Endodermal cell (in vitro differentiated cells): ENCODE measurements at regions not wholly inside any gene's neighbourhood (a gene's known extent, or its start where the extent isn't known, plus 50 kb on each side); places are given as distances from the start of the nearest gene placed in this dataset.

ENCODE experiments used
- DNase-seq: peaks from one replicate; pipeline ENCODE4 v3.0.0-alpha.2; 2017
- H3K27ac ChIP-seq: 2 replicates; pipeline ENCODE4 v1.5.1; 2013; ENCODE audit warnings: mild to moderate bottlenecking, low read depth, low read length, moderate library complexity
- H3K27me3 ChIP-seq: 2 replicates; pipeline ENCODE4 v1.6.1; 2013; ENCODE audit warnings: mild to moderate bottlenecking, low read length, moderate library complexity; ENCODE audit not compliant: insufficient read depth, control insufficient read depth, poor library complexity, severe bottlenecking
- H3K36me3 ChIP-seq: 2 replicates; pipeline ENCODE4 v1.7.0; 2013; ENCODE audit warnings: mild to moderate bottlenecking, low read length, moderate library complexity; ENCODE audit not compliant: control insufficient read depth, insufficient read depth
- H3K4me1 ChIP-seq: one replicate; pipeline ENCODE4 v1.7.0; 2013; ENCODE audit warnings: low read length; ENCODE audit not compliant: control insufficient read depth, insufficient read depth
- H3K4me3 ChIP-seq: 2 replicates; pipeline ENCODE4 v1.5.1; 2013; ENCODE audit warnings: mild to moderate bottlenecking, low read length, moderate library complexity
- H3K9ac ChIP-seq: 2 replicates; pipeline ENCODE4 v1.6.1; 2013; ENCODE audit warnings: mild to moderate bottlenecking, low read length, moderate library complexity; ENCODE audit not compliant: poor library complexity, severe bottlenecking; ENCODE audit errors: extremely low read depth
- H3K9me3 ChIP-seq: 2 replicates; pipeline ENCODE4 v1.6.1; 2013; ENCODE audit warnings: mild to moderate bottlenecking, low read length, moderate library complexity; ENCODE audit not compliant: control insufficient read depth
- H3K27ac Mint-ChIP-seq: 2 replicates; pipeline ENCODE4 v1.8.0; 2020; ENCODE audit warnings: mixed read lengths
- H3K27me3 Mint-ChIP-seq: 2 replicates; pipeline ENCODE4 v1.8.0; 2021; ENCODE audit warnings: mild to moderate bottlenecking, mixed read lengths; ENCODE audit not compliant: insufficient read depth
- H3K36me3 Mint-ChIP-seq: 2 replicates; pipeline ENCODE4 v1.8.0; 2020; ENCODE audit warnings: low read depth, mixed read lengths
- H3K4me1 Mint-ChIP-seq: 2 replicates; pipeline ENCODE4 v1.8.0; 2020; ENCODE audit warnings: mixed read lengths
- H3K4me3 Mint-ChIP-seq: 2 replicates; pipeline ENCODE4 v1.8.0; 2020; ENCODE audit warnings: mild to moderate bottlenecking, moderate library complexity, mixed read lengths
- H3K9me3 Mint-ChIP-seq: 2 replicates; pipeline ENCODE4 v1.8.0; 2020; ENCODE audit warnings: mild to moderate bottlenecking, mixed read lengths
- CTCF ChIP-seq: fragments of 200-600 bp; sonication (generic); conservative IDR thresholded peaks from 2 replicates; pipeline ENCODE4 v1.5.0; 2021; ENCODE audit warnings: antibody characterized with exemption, mild to moderate bottlenecking
- WGBS, 2 experiments: methylation state at CpG; one replicate each; pipeline versions ENCODE4 v1.1.5 to v1.1.7; 2013; ENCODE audit warnings: missing lambda C conversion rate in 2 of 2, mixed read lengths in 1 of 2; ENCODE audit not compliant: insufficient coverage in 1 of 2, insufficient read length in 1 of 2; 5-methylcytosine and 5-hydroxymethylcytosine counted together

- Histone ChIP-seq H3K4me3 (peak overlapping the region; percentile 10), H3K27me3 (no peaks in the 10 kb centered on the region), H3K9me3 (no peaks in the 10 kb centered on the region), H3K9ac (no peak overlapping the region), H3K4me1 (peaks cover 9% of the 10 kb centered on the region), H3K36me3 (no peaks in the 10 kb centered on the region), H3K27ac (no peak overlapping the region)
- H3K36me3 Mint-ChIP-seq, result no peaks in the 10 kb centered on the region
- 62 to 88% methylated on average over 1 to 2 of the region's 2 CpGs for WGBS, 2 experiments
- H3K9me3 Mint-ChIP-seq, result no peaks in the 10 kb centered on the region
- H3K4me3 Mint-ChIP-seq, result no peak overlapping the region
- peaks cover 29% of the 10 kb centered on the region for H3K4me1 Mint-ChIP-seq
- TF ChIP-seq CTCF, result no peak
- no peak for DNase-seq
- H3K27ac Mint-ChIP-seq, result no peak overlapping the region
- no peaks in the 10 kb centered on the region for H3K27me3 Mint-ChIP-seq
Observed at GRCh38 chr4:53919535-53919934, 144.9 kb downstream of the CHIC2 start.

GRCh38 chr4:53917729-53918128, 146.7 kb downstream of the CHIC2 start:
- Histone ChIP-seq H3K36me3 (no peaks in the 10 kb centered on the region), H3K4me1 (peaks cover 11% of the 10 kb centered on the region), H3K4me3 (no peak overlapping the region), H3K27me3 (no peaks in the 10 kb centered on the region), H3K9me3 (no peaks in the 10 kb centered on the region), H3K9ac (no peak overlapping the region), H3K27ac (no peak overlapping the region)
- no peak overlapping the region for H3K27ac Mint-ChIP-seq
- H3K4me3 Mint-ChIP-seq, result no peak overlapping the region
- no peaks in the 10 kb centered on the region for H3K27me3 Mint-ChIP-seq
- peaks cover 33% of the 10 kb centered on the region for H3K4me1 Mint-ChIP-seq
- TF ChIP-seq CTCF, result no peak
- no peaks in the 10 kb centered on the region for H3K9me3 Mint-ChIP-seq
- no peak for DNase-seq
- 44 to 100% methylated on average over 1 to 2 of the region's 2 CpGs for WGBS, 2 experiments
- no peaks in the 10 kb centered on the region for H3K36me3 Mint-ChIP-seq

- Histone ChIP-seq H3K9me3 (no peaks in the 10 kb centered on the region), H3K27me3 (no peaks in the 10 kb centered on the region), H3K36me3 (no peaks in the 10 kb centered on the region), H3K4me1 (peaks cover 3% of the 10 kb centered on the region), H3K27ac (no peak overlapping the region), H3K4me3 (no peak overlapping the region), H3K9ac (no peak overlapping the region)
- Mint-ChIP-seq H3K27ac (no peak overlapping the region), H3K27me3 (peaks cover 2% of the 10 kb centered on the region), H3K4me3 (no peak overlapping the region), H3K9me3 (no peaks in the 10 kb centered on the region), H3K36me3 (no peaks in the 10 kb centered on the region), H3K4me1 (peaks cover 30% of the 10 kb centered on the region)
- no peak for DNase-seq
- no peak for TF ChIP-seq CTCF
Observed at GRCh38 chr4:53916431-53916889, 147.9 kb downstream of the CHIC2 start.
